Panc1 (cell line): ENCODE measurements at regions not wholly inside any gene's neighbourhood (a gene's known extent, or its start where the extent isn't known, plus 50 kb on each side); places are given as distances from the start of the nearest gene placed in this dataset.

ENCODE experiments used
- POLR2AphosphoS5 ChIP-seq: IDR thresholded peaks from 2 replicates; pipeline ENCODE4 v1.6.1; 2012; ENCODE audit warnings: mild to moderate bottlenecking, low read depth, low read length, moderate library complexity
- SIN3A ChIP-seq: IDR thresholded peaks from 2 replicates; pipeline ENCODE4 v1.6.1; 2012; ENCODE audit warnings: low read depth, mild to moderate bottlenecking, low read length, moderate library complexity, borderline replicate concordance; ENCODE audit not compliant: insufficient read depth
- TCF7L2 ChIP-seq: IDR thresholded peaks from 2 replicates; pipeline ENCODE4 v1.6.1; 2011; ENCODE audit warnings: mild to moderate bottlenecking, low read depth, low read length, inconsistent platforms
- TF ChIP-seq, protein P1 (sequence below): fragments of 450-650 bp; IDR thresholded peaks from 2 replicates; pipeline ENCODE4 v1.5.1; 2017; ENCODE audit warnings: mild to moderate bottlenecking
- TF ChIP-seq, protein P2 (sequence below), 2 experiments: IDR thresholded peaks; 2 replicates each; pipeline ENCODE4 v1.6.1; 2011 to 2012; ENCODE audit warnings: low read depth in 2 of 2, control low read depth in 1 of 2, low read length in 1 of 2, mild to moderate bottlenecking in 1 of 2, moderate library complexity in 1 of 2; ENCODE audit not compliant: insufficient read depth in 1 of 2

- TF ChIP-seq, protein P1, sequence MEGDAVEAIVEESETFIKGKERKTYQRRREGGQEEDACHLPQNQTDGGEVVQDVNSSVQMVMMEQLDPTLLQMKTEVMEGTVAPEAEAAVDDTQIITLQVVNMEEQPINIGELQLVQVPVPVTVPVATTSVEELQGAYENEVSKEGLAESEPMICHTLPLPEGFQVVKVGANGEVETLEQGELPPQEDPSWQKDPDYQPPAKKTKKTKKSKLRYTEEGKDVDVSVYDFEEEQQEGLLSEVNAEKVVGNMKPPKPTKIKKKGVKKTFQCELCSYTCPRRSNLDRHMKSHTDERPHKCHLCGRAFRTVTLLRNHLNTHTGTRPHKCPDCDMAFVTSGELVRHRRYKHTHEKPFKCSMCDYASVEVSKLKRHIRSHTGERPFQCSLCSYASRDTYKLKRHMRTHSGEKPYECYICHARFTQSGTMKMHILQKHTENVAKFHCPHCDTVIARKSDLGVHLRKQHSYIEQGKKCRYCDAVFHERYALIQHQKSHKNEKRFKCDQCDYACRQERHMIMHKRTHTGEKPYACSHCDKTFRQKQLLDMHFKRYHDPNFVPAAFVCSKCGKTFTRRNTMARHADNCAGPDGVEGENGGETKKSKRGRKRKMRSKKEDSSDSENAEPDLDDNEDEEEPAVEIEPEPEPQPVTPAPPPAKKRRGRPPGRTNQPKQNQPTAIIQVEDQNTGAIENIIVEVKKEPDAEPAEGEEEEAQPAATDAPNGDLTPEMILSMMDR, result no peak
- TF ChIP-seq POLR2AphosphoS5, result no peak
- TF ChIP-seq, protein P2, sequence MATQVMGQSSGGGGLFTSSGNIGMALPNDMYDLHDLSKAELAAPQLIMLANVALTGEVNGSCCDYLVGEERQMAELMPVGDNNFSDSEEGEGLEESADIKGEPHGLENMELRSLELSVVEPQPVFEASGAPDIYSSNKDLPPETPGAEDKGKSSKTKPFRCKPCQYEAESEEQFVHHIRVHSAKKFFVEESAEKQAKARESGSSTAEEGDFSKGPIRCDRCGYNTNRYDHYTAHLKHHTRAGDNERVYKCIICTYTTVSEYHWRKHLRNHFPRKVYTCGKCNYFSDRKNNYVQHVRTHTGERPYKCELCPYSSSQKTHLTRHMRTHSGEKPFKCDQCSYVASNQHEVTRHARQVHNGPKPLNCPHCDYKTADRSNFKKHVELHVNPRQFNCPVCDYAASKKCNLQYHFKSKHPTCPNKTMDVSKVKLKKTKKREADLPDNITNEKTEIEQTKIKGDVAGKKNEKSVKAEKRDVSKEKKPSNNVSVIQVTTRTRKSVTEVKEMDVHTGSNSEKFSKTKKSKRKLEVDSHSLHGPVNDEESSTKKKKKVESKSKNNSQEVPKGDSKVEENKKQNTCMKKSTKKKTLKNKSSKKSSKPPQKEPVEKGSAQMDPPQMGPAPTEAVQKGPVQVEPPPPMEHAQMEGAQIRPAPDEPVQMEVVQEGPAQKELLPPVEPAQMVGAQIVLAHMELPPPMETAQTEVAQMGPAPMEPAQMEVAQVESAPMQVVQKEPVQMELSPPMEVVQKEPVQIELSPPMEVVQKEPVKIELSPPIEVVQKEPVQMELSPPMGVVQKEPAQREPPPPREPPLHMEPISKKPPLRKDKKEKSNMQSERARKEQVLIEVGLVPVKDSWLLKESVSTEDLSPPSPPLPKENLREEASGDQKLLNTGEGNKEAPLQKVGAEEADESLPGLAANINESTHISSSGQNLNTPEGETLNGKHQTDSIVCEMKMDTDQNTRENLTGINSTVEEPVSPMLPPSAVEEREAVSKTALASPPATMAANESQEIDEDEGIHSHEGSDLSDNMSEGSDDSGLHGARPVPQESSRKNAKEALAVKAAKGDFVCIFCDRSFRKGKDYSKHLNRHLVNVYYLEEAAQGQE (IDR thresholded peaks at IDR 0.05; ENCODE audit: insufficient read depth in 1 of 2, low read depth in 2 of 2, low read length in 1 of 2), result no peak
- TF ChIP-seq TCF7L2, result no peak
- no peak for TF ChIP-seq SIN3A
Measured at GRCh38 chr5:104708027-104708426, 1145.4 kb upstream of the NUDT12 start.
